SK-N-SH treated with all-trans-retinoic acid at 6 μM for 48 hours (cell line): ENCODE measurements at regions not wholly inside any gene's neighbourhood (a gene's known extent, or its start where the extent isn't known, plus 50 kb on each side); places are given as distances from the start of the nearest gene placed in this dataset.

Experiments used
- ATAC-seq: fragments of 200-7000 bp; cut with Tn5 transposase; 3 replicates; pipeline ENCODE4 v1.9.1; 2020; ENCODE audit warnings: mild to moderate bottlenecking, moderate library complexity
- ARNTL ChIP-seq: fragments of 450-650 bp; formaldehyde crosslinking; IDR thresholded peaks from 2 replicates; pipeline ENCODE4 v1.5.0; 2020; ENCODE audit warnings: low read depth, mild to moderate bottlenecking, moderate library complexity, borderline replicate concordance
- BACH2 ChIP-seq: fragments of 250-450 bp; sonication (Bioruptor Pico); IDR thresholded peaks from 2 replicates; pipeline ENCODE4 v1.9.0; 2021; ENCODE audit warnings: mild to moderate bottlenecking, borderline replicate concordance
- CREB5 ChIP-seq: fragments of 250-450 bp; sonication (Bioruptor Pico); IDR thresholded peaks from 2 replicates; pipeline ENCODE4 v1.5.1; 2020; ENCODE audit warnings: low read depth, mild to moderate bottlenecking, moderate library complexity
- CSDC2 ChIP-seq: fragments of 250-450 bp; sonication (Bioruptor Pico); IDR thresholded peaks from 2 replicates; pipeline ENCODE4 v1.5.0; 2020; ENCODE audit warnings: mild to moderate bottlenecking, moderate library complexity
- CSRNP3 ChIP-seq: fragments of 250-450 bp; sonication (Bioruptor Pico); IDR thresholded peaks from 2 replicates; pipeline ENCODE4 v1.5.1; 2021; ENCODE audit warnings: mild to moderate bottlenecking, moderate library complexity
- ESRRG ChIP-seq: fragments of 250-450 bp; sonication (Bioruptor Pico); IDR thresholded peaks from 2 replicates; pipeline ENCODE4 v1.6.1; 2021; ENCODE audit warnings: mild to moderate bottlenecking
- GLIS3 ChIP-seq: fragments of 250-450 bp; sonication (Bioruptor Pico); IDR thresholded peaks from 2 replicates; pipeline ENCODE4 v1.5.0; 2020; ENCODE audit warnings: mild to moderate bottlenecking, moderate library complexity
- ISL1 ChIP-seq: fragments of 250-450 bp; sonication (Bioruptor Pico); IDR thresholded peaks from 2 replicates; pipeline ENCODE4 v2.1.2; 2022; ENCODE audit warnings: mild to moderate bottlenecking, moderate library complexity
- OSR1 ChIP-seq: fragments of 250-450 bp; sonication (Bioruptor Pico); IDR thresholded peaks from 2 replicates; pipeline ENCODE4 v1.8.0; 2022; ENCODE audit warnings: moderate library complexity, mild to moderate bottlenecking, inconsistent platforms
- PATZ1 ChIP-seq: fragments of 250-450 bp; sonication (Bioruptor Pico); IDR thresholded peaks from 2 replicates; pipeline ENCODE4 v1.8.0; 2020; ENCODE audit warnings: mild to moderate bottlenecking, moderate library complexity, borderline replicate concordance
- POU6F1 ChIP-seq: fragments of 250-450 bp; sonication (Bioruptor Pico); IDR thresholded peaks from 2 replicates; pipeline ENCODE4 v1.8.0; 2021; ENCODE audit warnings: low read depth, mild to moderate bottlenecking, moderate library complexity, borderline replicate concordance
- PPARA ChIP-seq: fragments of 250-450 bp; sonication (Bioruptor Pico); IDR thresholded peaks from 2 replicates; pipeline ENCODE4 v1.5.0; 2020; ENCODE audit warnings: mild to moderate bottlenecking, borderline replicate concordance
- SNAI2 ChIP-seq: fragments of 250-450 bp; sonication (Bioruptor Pico); IDR thresholded peaks from 2 replicates; pipeline ENCODE4 v1.5.0; 2020; ENCODE audit warnings: mild to moderate bottlenecking, moderate library complexity
- TCF4 ChIP-seq: fragments of 250-450 bp; sonication (Bioruptor Pico); IDR thresholded peaks from 2 replicates; pipeline ENCODE4 v1.8.0; 2021; ENCODE audit warnings: mild to moderate bottlenecking, moderate library complexity, borderline replicate concordance
- TOX ChIP-seq: fragments of 250-450 bp; sonication (Bioruptor Pico); IDR thresholded peaks from 2 replicates; pipeline ENCODE4 v1.8.0; 2021; ENCODE audit warnings: mild to moderate bottlenecking, moderate library complexity, borderline replicate concordance
- TSHZ2 ChIP-seq: fragments of 250-450 bp; sonication (Bioruptor Pico); IDR thresholded peaks from 2 replicates; pipeline ENCODE4 v1.5.0; 2020; ENCODE audit warnings: mild to moderate bottlenecking, moderate library complexity
- ZC3H10 ChIP-seq: fragments of 250-450 bp; sonication (Bioruptor Pico); IDR thresholded peaks from 2 replicates; pipeline ENCODE4 v1.5.1; 2021; ENCODE audit warnings: mild to moderate bottlenecking, moderate library complexity
- ZFP30 ChIP-seq: fragments of 450-650 bp; formaldehyde crosslinking; IDR thresholded peaks from 2 replicates; pipeline ENCODE4 v1.5.0; 2022; ENCODE audit warnings: mild to moderate bottlenecking, moderate library complexity
- ZNF70 ChIP-seq: fragments of 450-650 bp; formaldehyde crosslinking; IDR thresholded peaks from 2 replicates; pipeline ENCODE4 v1.5.0; 2020; ENCODE audit warnings: mild to moderate bottlenecking, moderate library complexity
- ZNF8 ChIP-seq: fragments of 450-650 bp; formaldehyde crosslinking; IDR thresholded peaks from 2 replicates; pipeline ENCODE4 v1.5.0; 2020; ENCODE audit warnings: mild to moderate bottlenecking, moderate library complexity

- ATAC-seq = no peak
- TF ChIP-seq ZFP30 (CRISPR knock-in tag) = no peak
- no peak for TF ChIP-seq CREB5 (CRISPR knock-in tag)
- no peak for TF ChIP-seq CSDC2 (CRISPR knock-in tag)
- no peak for TF ChIP-seq GLIS3
- TF ChIP-seq OSR1 (CRISPR knock-in tag) = no peak
- TF ChIP-seq TOX (CRISPR knock-in tag) = no peak
- TF ChIP-seq PATZ1 (CRISPR knock-in tag) = no peak
Measured at GRCh38 chr14:83994020-83994419, 1535.9 kb upstream of the FLRT2 start.

GRCh38 chr14:84001023-84001422, 1528.9 kb upstream of the FLRT2 start:
- ATAC-seq = no peak
- TF ChIP-seq PPARA (CRISPR knock-in tag) (no peak), CSRNP3 (CRISPR knock-in tag) (no peak), TCF4 (CRISPR knock-in tag) (no peak), CSDC2 (CRISPR knock-in tag) (no peak), POU6F1 (CRISPR knock-in tag) (no peak), GLIS3 (no peak), ZNF8 (no peak), SNAI2 (no peak), TOX (CRISPR knock-in tag) (no peak), OSR1 (CRISPR knock-in tag) (no peak), CREB5 (CRISPR knock-in tag) (no peak), ZC3H10 (CRISPR knock-in tag) (no peak), ISL1 (CRISPR knock-in tag) (no peak), BACH2 (no peak), ZNF70 (CRISPR knock-in tag) (no peak), ESRRG (CRISPR knock-in tag) (no peak), TSHZ2 (CRISPR knock-in tag) (no peak), ARNTL (CRISPR knock-in tag) (no peak), ZFP30 (CRISPR knock-in tag) (no peak), PATZ1 (CRISPR knock-in tag) (no peak)
